GM19455 (cell line): ENCODE measurements at regions not wholly inside any gene's neighbourhood (a gene's known extent, or its start where the extent isn't known, plus 50 kb on each side); places are given as distances from the start of the nearest gene placed in this dataset.

Experiments
- ATAC-seq: cut with Tn5 transposase; IDR thresholded peaks from one replicate; pipeline ENCODE4 v1.9.1; 2021; ENCODE audit not compliant: unreplicated experiment

DNA sequence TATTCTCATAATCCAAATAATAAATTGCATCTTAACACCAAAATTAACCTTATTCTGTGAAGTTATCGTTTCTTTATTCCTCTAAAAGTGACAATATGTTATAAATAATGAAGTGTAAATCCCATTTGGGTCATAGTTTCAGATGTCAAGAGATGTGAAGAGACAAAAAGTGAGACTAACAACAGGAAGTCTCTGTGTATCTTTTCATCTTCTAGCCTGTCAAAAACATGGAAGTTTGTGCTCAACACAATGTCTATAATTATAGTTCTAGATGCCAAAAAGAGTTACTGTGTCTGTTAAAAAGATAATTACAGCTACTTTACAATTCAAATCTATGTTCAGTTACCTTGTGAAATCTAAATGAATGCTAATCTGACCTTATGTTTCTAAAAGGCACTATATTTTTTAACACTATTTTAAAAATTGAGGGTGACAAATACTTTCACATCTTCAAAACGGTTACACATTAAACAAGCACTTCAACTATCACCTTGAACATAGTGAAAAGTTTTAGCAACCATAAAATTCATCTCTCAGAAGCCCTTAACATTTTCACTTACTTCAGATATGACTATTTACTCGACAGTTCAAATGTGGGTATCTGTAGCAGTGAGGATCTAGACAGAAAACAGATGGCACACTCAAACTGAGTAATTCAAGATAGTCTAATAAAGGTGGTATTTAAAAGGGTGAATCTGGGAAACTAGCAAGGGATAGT lies 509.8 kb downstream of the ARAP2 start:
- no peak for ATAC-seq

DNA sequence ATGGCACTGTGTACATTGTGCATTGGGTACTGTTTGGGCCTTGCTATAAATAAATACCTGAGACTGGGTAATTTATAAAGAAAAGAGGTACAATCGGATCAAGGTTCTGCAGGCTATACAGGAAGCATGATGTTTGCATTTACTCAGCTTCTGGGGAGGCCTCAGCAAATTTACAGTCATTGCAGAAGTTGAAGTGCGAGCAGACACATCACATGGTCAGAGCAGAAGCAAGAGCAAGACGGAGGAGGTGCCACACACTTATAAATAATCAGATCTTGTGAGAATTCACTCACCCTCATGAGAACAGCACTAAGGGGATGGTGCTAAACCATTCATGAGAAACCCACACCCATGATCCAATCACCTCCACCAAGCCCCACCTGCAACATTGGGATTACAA lies 505.0 kb downstream of the ARAP2 start:
- no peak for ATAC-seq

DNA sequence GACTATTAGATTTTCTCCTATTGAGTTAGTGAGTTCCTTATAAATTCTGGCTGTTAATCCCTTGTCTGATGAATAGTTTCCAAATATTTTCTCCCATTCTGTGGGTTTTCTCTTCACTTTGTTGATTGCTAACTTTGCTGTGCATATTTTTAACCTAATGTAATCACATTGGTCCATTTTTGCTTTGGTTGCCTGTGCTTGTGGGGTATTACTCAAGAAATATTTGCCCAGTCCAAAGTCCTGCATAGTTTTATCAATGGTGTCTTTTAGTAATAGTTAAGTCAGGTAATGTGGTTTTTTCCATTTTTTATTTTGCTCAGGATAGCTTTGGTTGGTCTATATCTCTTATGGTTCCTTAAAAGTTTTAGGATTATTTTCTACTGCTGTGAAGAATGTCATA lies 490.3 kb downstream of the ARAP2 start:
- ATAC-seq = no peak

DNA sequence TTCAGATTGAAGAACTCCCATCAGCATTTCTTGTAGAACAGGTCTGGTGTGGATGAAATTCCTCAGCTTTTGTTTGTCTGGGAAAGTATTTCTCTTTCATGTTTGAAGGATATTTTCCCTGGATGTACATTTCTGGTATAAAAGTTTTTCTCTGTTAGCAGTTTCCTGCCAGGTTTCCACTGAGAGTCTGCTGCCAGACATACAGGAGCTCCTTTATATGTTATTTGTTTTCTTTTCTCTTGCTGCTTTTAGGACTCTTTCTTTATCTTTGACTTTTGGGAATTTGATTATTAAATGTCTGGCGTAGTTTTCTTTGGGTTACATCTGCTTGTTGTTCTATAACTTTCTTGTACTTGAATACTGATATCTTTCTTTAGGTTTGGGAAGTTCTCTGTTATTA lies 486.5 kb downstream of the ARAP2 start:
- no peak for ATAC-seq

DNA sequence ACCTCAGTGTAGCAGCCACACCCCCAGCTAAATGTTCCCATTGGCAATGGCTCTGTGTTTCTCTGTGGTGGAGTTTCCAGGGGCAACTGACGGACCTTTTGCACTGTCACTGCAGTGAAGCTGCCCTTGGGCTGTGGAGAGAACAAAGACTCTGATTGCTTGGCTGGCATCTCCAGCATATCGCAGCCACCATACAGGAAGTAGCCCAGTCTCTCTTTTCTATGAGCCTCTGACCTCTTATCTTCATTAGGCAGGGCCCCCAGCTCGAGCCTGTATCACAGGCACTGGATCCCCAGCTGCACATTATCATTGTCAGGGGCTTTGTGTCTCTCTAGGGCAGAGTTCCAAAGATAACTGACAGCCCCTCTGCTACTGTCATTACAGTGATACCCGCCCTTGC lies 483.5 kb downstream of the ARAP2 start:
- ATAC-seq = no peak

DNA sequence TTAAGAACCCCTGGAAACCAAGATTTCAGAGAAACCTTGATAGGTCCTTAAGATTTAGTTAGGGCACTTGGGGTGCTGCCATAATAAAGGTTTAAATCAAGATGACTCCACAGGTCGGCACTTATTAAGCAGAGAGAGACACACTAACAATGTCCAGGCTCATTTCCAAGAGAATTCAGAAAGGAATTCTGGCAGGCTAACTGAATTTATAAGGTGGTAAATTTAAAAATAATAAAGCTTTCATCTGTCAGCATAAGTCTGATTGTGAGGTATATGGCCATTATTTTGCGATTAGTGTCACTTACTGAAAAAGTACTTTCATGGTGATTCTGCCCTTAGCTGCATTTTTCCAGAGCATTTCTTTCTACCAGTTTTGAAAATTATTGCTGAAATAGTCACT lies 472.7 kb downstream of the ARAP2 start:
- no peak for ATAC-seq

DNA sequence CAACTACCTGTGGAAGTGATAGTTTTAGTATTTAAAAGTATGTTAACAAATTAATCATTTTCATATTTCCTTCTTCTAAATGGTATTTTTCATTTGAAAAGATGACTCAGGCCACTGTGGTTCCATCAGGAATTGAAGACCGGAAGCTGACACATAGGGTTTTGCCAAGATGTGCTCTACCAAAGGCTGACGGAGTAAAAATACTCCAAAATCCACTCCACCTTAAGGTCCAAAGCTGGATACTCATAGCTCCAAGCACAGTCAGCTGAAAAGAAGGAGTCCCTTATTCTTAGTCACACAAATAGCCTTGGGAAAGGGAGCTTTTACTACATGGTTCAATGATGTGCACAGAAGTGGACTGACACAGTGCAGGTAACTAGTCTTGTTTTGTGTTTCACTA lies 472.0 kb downstream of the ARAP2 start:
- no peak for ATAC-seq

DNA sequence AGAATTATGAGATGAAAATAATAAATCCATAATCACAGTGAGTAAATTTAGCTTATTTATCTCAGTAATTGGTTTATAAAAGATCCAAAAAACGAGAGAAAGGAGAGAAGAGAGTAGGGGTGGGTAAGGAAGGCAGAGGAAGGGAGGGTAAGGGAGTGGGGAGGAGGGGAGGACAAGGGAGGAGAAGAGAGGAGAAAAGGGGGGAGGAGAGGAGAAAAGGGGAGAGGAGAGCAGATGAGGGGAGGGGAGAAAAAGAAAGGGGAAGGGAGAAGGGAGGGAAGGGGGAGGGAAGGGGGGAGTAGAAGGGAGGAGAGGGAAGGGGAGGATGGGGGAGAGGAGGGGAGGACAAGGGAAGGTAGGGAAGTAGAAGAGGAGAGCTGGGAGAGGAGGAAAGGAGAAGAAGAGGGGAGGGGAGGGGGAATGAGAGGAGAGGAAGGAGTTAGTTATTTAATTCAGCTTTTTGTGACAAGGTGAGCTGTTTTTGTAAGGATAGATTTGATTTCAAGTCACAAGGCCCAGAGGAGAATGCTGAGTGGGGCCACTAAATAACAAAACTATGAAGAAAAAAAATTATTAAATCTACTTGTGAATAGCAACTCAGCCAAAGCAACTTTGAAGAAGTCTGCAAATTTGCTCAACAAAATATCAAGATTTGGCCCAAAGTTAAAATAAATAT lies 454.3 kb downstream of the ARAP2 start:
- ATAC-seq = no peak

DNA sequence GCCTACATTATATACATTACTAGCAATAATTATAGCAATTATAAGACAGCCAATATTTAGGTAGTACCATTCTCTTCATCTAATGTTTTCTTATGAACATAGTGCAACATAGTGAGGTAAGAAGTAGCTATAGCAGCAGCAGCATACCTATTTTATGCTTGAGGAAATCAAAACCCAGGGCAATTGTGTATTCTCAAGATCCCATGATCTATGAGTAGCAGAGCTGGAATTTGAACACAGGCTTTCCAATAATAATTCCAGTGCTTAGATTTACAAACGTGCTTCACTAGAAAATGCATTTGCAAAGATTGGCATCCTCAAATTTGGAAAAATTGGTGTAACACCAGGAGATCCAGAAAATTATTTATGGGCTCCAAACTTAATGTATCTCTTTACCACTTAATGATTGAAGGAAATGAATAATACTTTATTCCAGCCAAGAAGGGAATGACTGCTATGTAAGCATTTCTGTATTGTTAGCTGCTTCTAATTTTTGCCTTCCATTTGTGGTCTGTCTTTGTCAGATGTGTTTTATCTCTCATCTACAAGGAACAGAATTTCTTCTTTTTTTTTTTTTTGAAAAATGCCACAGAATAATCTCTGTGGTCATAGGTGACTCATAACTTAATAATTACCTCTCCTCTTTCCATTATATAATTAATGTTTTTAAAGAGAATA lies 451.1 kb downstream of the ARAP2 start:
- ATAC-seq = no peak

DNA sequence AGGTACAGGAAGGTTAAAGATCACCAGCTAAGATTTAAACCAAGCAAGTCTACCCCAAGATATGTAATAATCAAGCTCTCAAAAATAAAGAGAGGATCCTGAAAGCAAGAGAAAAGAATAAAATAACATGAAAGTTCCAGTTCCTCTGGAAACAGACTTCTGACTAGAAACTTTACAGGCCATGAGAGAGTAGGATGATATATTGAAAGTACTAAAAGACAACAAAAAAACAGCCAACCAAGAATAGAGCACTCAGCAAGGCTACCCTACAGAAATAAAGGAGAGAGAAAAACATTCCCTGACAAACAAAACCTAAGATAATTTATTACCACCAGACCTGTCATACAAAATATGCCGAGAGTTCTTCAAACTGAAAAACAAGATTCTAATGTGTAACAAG lies 450.5 kb downstream of the ARAP2 start:
- no peak for ATAC-seq

DNA sequence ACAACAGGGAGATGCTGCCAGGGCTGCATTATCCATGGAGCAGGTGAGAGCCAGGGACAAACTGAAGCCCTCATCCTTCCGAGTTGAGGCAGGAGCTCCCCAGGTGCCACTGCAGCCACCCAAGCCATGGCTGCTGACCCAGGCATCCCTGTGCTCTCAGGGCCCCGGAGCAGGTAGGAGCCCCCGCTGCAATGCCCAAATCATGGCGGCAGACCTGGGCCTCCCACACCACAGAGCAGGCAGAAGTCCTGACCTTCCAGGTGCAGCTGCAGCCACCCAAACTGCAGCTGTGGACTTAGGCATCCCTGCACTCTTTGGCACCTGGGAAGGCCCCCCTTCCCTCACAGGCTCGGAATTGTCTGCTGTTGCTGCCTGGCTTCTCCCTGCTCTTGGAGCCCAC lies 443.6 kb downstream of the ARAP2 start:
- no peak for ATAC-seq

DNA sequence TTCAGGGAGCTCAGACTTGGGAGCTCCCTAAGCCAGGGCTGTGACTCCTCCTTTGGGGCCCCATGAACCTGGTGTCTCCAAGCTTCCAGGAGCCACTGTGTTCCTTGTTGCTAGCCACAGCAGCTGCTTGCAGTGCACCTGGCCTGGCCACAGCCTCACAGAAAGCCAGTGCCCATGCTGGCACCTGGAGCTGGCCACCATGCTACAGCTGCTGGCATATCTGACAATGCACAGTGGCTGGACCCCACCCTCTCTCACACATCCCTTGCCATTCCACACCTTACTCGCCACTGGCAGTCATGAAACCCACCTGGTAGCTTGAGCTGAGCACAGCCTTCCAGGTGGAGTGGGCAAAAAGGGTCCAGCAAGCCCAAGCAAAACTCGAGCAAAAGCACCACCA lies 441.7 kb downstream of the ARAP2 start:
- ATAC-seq = no peak

DNA sequence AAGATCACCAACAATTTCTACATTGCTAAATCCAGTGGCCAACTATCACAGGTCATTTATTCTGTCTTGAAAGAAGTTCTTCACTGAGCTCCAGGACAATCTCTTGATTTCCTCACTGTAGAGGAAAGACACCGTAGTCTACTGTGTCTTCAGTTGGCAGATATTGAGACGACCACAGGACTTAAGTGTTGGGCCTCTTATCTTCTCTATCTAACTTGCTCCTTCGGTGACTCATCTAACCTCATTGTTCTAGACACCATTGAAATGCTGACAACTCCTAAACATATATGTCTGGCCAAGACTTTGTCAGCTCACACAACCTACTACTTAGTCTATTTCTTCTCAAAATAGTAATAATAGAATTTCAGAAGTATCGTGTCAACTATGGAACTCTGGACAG lies 425.8 kb downstream of the ARAP2 start:
- ATAC-seq = no peak

DNA sequence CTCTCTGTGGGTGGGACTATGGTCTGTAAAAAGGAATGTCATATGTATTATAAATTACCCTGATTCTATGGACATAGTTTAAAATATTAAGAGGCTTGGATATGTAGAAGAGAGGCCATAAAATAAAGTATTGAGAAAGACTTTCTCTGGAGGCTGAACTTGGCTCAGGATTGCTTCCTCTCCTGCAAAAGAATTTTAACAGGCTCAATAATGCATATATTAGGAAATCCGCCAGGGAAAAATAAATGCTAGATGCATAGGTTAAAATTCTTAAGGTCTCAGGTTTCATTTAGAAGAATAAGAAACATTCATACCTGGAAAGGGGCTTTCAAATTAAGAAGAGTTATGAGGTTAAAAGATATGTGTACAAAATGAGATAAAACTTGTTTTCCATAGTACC lies 424.3 kb downstream of the ARAP2 start:
- ATAC-seq = no peak

DNA sequence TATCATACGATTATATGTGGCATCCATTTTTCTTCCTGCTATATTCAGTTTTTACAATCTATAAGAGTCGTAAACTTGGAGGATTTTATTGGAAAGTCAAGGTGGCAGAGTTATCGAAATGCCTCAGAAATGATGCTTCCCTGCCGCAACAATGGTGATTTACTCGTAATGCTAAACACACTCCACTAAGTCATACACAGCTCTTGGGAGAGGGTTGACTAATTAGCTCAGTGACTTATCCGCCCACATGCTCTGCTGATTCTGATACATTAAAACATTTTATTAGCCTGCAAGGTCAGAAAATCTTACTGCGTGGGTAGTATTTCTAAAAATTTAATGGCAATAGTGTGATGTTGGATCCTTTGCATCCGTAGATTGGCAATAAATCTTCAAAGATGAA lies 420.1 kb downstream of the ARAP2 start:
- ATAC-seq = no peak

DNA sequence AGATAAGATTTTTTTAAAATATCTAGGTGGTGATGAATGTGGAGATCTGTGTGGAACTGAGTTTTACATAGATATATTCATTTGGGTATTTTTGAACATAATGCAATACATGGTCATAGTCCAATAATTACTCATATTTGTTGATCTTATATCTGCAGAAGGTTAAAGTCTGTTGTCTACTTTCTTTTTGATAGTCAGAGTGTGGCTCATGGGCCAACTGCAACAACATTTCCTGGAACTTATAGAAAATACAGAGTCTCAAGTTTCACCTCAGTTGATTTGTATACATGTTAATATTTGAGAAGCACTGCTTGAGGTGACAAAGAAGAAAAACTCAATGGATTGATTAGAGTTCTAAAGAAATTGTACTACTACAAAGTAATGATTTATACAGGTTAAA lies 408.4 kb downstream of the ARAP2 start:
- no peak for ATAC-seq

DNA sequence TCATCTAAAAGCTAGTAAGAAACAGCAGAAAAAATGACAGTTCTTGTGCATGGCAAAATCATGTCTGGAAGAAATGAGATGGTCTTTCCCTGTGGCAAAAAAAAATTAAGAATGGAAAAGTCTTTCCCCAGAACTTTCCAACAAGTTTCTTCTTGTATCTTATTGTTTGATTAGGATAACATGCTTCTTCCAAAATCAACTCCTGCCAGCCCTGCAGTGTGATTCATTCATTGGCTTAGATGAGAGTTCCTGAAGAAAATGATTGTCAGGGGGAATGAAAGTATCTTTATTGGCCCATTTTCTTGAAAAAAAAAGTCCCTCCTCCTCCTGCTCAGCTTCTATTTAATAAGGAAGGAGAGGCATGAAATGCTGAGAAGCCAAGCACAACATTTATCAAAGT lies 407.7 kb downstream of the ARAP2 start:
- no peak for ATAC-seq

DNA sequence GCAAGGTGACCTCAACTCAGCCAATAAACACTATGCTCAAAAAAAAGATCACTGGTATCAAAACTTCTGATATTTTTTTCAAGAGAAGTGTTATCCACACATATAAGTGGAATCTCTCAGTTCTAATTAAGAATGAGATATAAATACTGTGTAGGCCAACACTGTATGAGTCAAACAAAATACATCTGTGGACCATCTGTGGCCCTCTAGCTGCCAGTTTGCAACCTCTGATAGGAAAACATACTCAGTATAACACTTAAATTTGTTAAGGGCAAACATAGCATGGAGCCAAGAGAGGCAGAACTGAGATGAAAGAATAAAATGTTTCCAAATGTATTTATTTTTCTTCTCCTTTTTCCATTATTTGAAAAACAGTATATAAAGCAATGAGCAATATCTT lies 377.3 kb downstream of the ARAP2 start:
- no peak for ATAC-seq

DNA sequence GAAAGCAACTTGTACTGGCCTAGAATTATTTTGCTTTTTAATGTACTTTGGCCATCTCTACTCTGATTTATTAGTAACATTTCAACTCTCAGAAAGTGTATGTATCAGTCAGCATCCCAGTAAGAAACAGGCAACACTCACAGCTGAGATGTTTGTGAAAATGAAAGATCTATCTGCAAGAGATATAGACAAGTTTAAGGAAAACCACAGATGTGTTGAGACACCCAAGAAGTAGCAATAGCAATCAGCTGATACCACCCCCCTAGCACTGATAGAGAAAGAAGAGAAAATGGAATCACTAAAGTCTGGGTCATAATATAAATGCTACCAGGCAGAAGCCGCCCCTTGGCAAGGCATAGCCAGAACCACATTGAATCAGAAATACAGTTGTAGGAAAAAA lies 372.0 kb downstream of the ARAP2 start:
- ATAC-seq = no peak

DNA sequence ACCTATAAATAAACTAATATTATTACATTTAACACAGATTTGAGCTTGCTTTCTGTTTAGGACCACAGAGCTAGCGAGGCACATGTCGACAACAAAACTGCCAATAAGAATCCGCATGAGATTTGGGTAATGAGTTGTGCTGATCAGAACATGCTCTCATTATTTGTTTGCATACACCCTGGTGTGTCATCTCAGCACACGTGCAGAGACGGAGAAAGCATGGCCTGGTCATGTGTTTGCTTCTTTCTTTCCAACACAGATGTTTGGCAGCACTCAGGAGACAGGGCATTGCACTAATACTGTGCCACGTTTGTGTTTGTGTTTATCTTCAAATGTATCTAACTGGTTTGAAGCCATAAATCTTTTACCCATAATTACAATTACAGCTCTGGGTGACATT lies 364.8 kb downstream of the ARAP2 start:
- ATAC-seq = no peak

DNA sequence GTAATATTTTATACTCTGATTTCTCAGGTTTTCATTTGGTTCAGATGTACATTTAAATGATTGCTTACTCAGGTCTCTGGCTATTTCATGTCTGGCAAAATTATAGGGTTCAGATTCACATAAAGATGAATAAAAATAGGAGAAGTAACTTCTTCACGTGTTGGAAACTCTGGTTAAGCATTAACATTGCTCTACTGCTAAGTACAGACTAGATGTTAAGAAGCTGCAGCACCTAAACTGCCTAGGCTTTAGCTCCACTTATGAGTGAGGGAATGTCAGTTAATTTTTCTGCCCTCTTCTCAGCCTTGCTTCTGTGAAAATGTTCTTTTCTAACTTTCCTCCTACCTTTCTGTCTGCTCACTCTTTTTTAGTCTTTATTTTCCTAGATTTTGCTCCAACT lies 361.2 kb downstream of the ARAP2 start:
- ATAC-seq = no peak

DNA sequence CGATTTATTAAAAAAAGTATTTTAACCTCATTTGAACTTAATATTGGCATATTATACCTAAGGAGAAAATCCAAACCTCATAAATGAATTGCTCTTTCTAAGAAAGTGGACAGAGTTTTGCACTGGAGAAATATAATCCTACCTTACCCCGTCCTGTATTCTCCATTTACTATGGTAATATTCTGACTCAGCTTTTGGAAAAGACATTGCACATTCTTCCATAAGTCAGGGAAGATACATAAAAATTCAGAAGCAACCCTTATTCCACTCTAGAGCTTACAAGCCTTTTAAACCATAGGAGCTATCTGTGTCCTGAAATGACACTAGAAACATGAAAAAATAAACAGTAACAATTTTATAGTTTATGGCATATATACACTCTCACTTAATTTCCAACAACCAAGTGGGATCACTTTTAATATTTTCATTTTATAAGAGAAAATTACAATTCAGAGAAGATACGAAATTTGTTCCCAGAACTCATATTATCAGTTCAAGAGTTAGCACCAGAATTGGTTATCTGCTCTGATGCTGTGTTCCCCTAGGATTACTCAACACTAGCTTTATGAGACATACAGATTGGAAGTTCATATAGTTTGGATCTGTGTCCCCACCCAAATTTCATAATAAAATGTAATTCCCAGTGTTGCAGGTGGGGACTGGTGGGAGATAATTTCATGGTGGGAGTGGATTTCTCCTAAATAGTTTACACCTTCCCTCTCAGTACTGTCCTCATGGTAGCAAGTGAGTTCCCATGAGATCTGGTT lies 359.4 kb downstream of the ARAP2 start:
- no peak for ATAC-seq
